B cell (primary cell): ENCODE measurements at regions not wholly inside any gene's neighbourhood (a gene's known extent, or its start where the extent isn't known, plus 50 kb on each side); places are given as distances from the start of the nearest gene placed in this dataset.

Experiments
- EZH2 ChIP-seq: IDR thresholded peaks from 2 replicates; pipeline ENCODE4 v1.6.1; 2012; ENCODE audit warnings: borderline replicate concordance, low read depth, mild to moderate bottlenecking, moderate library complexity, low read length; ENCODE audit not compliant: insufficient read depth, poor library complexity, severe bottlenecking
- TF ChIP-seq, protein P1 (sequence below): fragments of 200-600 bp; IDR thresholded peaks from one replicate; pipeline ENCODE4 v1.8.0; 2022; ENCODE audit warnings: antibody characterized with exemption, mild to moderate bottlenecking

DNA sequence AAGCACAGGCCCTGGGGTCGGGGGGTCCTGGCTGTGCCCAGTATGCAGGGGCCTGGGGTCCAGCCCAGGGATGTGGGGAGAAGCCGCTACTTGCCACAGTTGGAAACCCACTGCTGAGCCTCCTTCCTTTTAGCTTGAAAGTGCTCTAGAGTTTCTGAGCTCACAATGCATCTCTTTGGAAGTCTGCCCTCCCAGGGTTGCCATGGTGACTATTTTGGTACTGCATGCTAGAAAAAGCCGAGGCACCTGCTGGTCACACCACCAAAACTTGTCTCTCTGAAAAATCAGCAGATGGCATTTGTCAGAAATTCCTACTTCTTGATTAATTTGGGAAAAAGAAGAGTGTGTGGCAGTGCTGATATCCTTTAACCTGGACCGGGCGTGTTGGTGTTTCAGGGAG is 151.8 kb downstream of the SEC61B start:
- no peak for TF ChIP-seq EZH2
- TF ChIP-seq, protein P1, sequence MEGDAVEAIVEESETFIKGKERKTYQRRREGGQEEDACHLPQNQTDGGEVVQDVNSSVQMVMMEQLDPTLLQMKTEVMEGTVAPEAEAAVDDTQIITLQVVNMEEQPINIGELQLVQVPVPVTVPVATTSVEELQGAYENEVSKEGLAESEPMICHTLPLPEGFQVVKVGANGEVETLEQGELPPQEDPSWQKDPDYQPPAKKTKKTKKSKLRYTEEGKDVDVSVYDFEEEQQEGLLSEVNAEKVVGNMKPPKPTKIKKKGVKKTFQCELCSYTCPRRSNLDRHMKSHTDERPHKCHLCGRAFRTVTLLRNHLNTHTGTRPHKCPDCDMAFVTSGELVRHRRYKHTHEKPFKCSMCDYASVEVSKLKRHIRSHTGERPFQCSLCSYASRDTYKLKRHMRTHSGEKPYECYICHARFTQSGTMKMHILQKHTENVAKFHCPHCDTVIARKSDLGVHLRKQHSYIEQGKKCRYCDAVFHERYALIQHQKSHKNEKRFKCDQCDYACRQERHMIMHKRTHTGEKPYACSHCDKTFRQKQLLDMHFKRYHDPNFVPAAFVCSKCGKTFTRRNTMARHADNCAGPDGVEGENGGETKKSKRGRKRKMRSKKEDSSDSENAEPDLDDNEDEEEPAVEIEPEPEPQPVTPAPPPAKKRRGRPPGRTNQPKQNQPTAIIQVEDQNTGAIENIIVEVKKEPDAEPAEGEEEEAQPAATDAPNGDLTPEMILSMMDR = no peak
